GM10847 (cell line): ENCODE measurements at regions not wholly inside any gene's neighbourhood (a gene's known extent, or its start where the extent isn't known, plus 50 kb on each side); places are given as distances from the start of the nearest gene placed in this dataset.

Experiments used
- POLR2A ChIP-seq: IDR thresholded peaks from 2 replicates; pipeline ENCODE4 v1.6.1; 2011; ENCODE audit not compliant: insufficient read length; ENCODE audit errors: extremely low read depth

- no peak for TF ChIP-seq POLR2A
Observed at GRCh38 chr1:235059221-235059620, 69.4 kb downstream of the TOMM20 start.

DNA sequence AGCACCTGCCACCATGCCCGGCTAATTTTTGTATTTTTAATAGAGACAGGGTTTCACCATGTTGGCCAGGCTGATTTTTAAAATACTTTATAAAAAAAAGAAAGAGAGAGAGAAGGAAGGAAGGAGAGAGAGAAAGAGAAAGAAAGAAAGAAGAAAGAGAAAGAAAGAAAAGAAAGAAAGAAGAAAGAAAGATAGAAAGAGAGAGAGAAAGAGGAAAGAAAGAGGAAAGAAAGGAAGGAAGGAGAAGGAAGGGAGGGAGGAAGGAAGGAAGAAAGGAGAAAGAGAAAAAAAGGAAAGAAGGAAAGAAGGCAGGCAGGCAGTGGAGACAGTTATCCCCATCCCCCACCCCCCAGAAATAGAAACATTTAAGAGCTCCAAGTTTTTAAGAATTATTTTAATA is 69.9 kb downstream of the TOMM20 start:
- no peak for TF ChIP-seq POLR2A

DNA sequence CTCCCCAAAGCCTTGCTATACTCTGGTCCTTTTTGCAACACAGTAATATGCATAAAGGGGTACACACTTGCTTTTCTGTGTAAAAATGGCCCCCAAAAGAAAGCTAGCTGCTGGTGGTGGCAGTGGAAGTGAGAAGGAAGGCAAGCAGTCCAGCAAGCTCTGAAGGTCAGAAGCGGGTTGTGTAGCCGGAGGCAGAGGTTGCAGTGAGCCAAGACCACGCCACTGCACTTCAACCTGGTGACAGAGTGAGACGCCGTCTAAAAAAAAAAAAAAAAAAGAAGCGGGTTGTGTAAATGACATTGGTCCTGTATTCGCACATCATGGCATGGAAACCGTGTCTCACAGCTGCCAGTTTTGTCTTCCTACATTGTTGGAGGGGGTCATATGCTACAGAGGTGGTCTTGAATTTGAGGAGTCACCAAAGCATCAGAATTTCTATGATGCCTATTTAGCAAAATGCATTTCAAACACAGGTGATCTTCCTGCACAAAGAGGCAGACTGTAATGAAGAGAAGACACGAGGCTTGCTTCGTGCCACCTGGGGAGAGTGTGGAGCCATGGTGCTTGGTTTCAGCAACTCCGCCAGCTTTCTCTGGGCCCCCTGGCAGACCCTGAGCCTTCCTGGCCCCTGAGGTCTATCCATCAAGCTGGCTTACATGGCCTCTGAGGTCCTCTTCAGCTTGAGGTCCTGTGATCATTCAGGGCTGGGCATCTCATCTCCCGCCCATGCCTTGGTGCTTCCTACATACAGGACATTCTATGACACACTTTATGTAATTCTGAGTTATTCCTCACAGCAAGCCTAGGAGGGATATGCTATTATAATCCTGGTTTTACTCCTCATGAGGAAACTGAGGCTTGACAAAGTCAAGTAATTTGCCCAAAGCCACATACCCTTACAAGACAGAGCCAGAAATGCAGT is 71.0 kb downstream of the TOMM20 start:
- TF ChIP-seq POLR2A, result no peak

DNA sequence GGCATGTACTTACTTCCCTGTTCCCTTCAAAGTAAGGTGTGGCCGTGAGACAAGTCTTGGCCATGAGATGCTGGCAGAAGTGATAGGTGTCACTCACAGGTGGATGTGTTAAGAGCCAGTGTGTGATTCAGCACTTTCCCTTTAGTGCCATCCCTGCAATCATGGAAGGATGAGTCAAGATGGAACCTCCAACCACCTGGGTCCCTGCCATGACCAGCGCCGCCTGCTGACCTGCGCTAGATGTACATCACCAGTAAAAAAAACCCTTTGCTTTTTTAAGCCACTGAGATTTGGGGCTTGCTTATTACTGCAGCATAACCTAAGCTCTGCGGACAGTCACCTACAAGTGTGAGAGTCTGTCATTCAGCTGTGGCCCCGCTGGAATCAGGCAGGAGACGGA is 71.7 kb downstream of the TOMM20 start:
- TF ChIP-seq POLR2A, result no peak

- no peak for TF ChIP-seq POLR2A
Observed at GRCh38 chr1:235054936-235055335, 73.7 kb downstream of the TOMM20 start.

GRCh38 chr1:235054466-235054865 is 74.2 kb downstream of the TOMM20 start:
- TF ChIP-seq POLR2A, result no peak

DNA sequence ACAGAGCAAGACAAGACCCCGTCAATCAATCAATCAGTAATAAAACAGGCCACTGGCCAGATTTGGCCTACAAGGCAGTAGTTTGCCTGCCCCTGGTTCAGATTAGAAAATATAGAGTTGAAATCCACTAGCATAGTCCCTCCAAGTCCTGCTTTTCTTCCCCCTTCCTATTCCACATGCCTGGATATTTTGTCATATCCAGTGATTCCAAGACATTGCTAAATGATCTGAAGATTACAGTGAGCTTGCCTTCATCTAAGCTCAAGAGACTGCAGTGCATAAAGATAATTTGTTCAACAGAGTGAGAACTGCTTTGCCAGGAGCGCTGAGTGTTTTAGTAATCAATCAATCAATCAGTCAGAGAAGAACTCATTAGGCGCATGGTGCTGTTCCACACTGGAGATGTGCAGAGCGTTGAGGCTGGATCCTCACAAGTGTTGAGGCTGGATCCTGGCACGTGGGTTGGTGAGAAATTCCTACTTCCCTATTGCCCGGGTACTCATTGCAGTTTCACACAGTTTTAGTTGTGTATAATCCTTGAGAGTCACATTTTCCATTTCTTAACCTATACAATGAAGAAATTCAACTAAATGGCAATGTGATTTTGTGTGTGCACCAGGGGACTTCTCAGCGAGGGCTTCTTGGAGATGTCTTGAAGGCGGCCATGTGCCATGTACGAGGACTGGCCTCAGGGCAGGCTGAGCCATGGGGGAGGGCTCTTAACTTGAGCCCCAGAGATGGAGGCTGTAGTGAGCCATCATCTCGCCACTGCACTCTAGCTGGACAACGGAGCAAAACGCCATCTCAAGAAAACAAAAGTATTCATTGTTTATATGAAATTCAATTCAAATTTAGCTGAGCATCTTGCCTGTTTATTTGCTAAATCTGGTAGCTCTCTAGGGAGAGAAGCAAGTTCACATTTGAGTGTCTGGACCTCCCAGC is 76.3 kb downstream of the TOMM20 start:
- no peak for TF ChIP-seq POLR2A

GRCh38 chr1:235051521-235051920 is 77.1 kb downstream of the TOMM20 start:
- TF ChIP-seq POLR2A, result no peak

DNA sequence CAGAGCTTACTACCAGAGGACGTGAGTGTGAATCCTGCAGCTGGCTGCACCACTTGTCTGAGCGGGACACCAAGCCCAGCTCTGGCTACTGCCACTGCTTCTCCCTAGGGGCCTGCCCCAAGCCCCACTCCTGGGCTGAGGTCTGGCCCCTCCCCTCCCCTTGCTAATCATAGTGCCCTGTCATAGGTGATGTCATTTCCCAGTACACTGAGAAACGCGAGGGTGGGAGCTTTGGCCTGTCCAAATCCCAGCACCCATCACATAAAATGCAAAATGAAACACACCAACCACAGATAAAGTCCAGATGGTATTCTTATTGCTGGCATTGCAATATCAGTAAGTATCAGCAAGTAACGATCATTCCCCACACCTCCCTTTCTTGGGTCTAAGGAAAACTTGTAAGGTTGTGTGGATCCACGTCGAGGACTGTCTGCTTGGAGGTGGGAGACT is 77.7 kb downstream of the TOMM20 start:
- TF ChIP-seq POLR2A, result no peak

- TF ChIP-seq POLR2A, result no peak
Observed at GRCh38 chr1:235049217-235049616, 79.4 kb downstream of the TOMM20 start.

- no peak for TF ChIP-seq POLR2A
Observed at GRCh38 chr1:235047331-235047871, 81.2 kb downstream of the TOMM20 start.

- TF ChIP-seq POLR2A, result no peak
Observed at GRCh38 chr1:235045921-235046601, 82.6 kb downstream of the TOMM20 start.

DNA sequence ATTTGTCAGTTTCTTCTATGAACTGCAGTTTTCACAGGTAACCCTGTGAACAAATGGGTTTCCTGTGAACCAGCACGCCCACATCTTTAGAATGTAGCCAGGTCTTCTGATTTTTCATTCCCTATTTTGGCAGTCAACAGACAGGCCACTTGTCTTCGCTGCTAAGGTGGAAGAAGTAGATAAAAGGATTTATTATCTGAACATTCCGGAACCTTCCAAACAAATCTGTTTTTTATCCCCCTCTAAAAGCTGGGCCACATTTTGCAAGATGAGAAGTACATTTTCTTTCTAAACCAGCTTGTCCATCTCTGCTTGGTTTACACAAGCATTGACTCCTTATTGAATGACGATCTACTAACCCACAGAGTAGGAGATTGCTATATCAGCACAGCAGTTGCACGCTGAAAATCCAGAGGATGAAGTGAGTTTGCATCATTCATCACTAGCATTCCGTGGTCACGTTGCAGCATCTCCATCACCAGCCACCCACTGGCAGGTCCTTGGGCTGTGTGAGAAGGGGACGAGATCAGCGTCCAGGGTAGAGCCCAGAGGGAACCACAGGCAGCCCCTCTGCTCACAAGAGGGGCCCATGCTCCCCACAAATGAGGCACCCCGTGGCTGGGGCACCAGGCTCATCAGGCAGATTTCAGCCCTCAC is 83.5 kb downstream of the TOMM20 start:
- TF ChIP-seq POLR2A, result no peak

DNA sequence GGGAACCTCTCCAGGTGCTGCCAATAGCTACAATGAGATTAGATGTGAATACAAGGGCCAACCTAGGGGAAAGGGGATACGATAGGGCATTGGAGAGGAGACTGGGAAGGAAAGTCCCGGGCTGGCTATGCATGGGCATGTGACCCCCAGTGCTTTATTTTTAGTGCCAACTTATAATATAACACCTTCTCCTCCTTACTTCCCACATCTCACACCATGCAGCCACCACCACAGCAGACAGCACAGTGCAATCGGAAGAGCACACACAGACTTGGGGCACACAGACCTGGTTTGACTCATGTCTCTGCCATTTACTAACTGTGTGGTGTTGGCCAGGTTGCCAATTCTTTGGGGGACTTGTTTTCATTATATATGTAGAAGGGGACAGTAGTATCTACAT is 85.4 kb downstream of the TOMM20 start:
- TF ChIP-seq POLR2A, result no peak
